SH-SY5Y (cell line): ENCODE measurements at regions not wholly inside any gene's neighbourhood (a gene's known extent, or its start where the extent isn't known, plus 50 kb on each side); places are given as distances from the start of the nearest gene placed in this dataset.

Experiments used
- GATA2 ChIP-seq: IDR thresholded peaks from 2 replicates; pipeline ENCODE4 v1.6.1; 2011; ENCODE audit warnings: mild to moderate bottlenecking, low read depth, low read length
- GATA3 ChIP-seq: IDR thresholded peaks from 2 replicates; pipeline ENCODE4 v1.6.1; 2011; ENCODE audit warnings: low read depth, mild to moderate bottlenecking, low read length, moderate library complexity

- no peak for TF ChIP-seq GATA3
- no peak for TF ChIP-seq GATA2
These were observed 614.5 kb downstream of the TMA16 start for GRCh38 chr4:164108971-164109370.

- TF ChIP-seq GATA2 (no peak), GATA3 (no peak)
These were observed 615.0 kb downstream of the TMA16 start for GRCh38 chr4:164109503-164109902.

- TF ChIP-seq GATA2, result no peak
- no peak for TF ChIP-seq GATA3
These were observed 620.7 kb downstream of the TMA16 start for GRCh38 chr4:164115236-164115635.

GRCh38 chr4:164116286-164116685 is 621.8 kb downstream of the TMA16 start:
- no peak for TF ChIP-seq GATA3
- TF ChIP-seq GATA2, result no peak

- TF ChIP-seq GATA3 (no peak), GATA2 (no peak)
These were observed 619.5 kb upstream of the SMIM31 start for GRCh38 chr4:164134388-164134787.

GRCh38 chr4:164136180-164136616 is 617.7 kb upstream of the SMIM31 start:
- TF ChIP-seq GATA2 (no peak), GATA3 (no peak)

- TF ChIP-seq GATA3, result no peak
- no peak for TF ChIP-seq GATA2
These were observed 615.4 kb upstream of the SMIM31 start for GRCh38 chr4:164138521-164138920.

GRCh38 chr4:164139291-164139690 is 614.6 kb upstream of the SMIM31 start:
- no peak for TF ChIP-seq GATA2
- TF ChIP-seq GATA3, result no peak

GRCh38 chr4:164154416-164154815 is 599.5 kb upstream of the SMIM31 start:
- no peak for TF ChIP-seq GATA2
- no peak for TF ChIP-seq GATA3

- TF ChIP-seq GATA2 (no peak), GATA3 (no peak)
These were observed 584.3 kb upstream of the SMIM31 start for GRCh38 chr4:164169591-164169990.

GRCh38 chr4:164177153-164177552 is 576.8 kb upstream of the SMIM31 start:
- TF ChIP-seq GATA2 (no peak), GATA3 (no peak)

GRCh38 chr4:164177753-164178152 is 576.2 kb upstream of the SMIM31 start:
- TF ChIP-seq GATA3, result no peak
- TF ChIP-seq GATA2, result no peak

- TF ChIP-seq GATA2, result no peak
- no peak for TF ChIP-seq GATA3
These were observed 565.7 kb upstream of the SMIM31 start for GRCh38 chr4:164188236-164188635.

GRCh38 chr4:164192844-164193243 is 561.1 kb upstream of the SMIM31 start:
- no peak for TF ChIP-seq GATA3
- TF ChIP-seq GATA2, result no peak

GRCh38 chr4:164193676-164194075 is 560.3 kb upstream of the SMIM31 start:
- TF ChIP-seq GATA3 (no peak), GATA2 (no peak)

GRCh38 chr4:164197556-164197955 is 556.4 kb upstream of the SMIM31 start:
- TF ChIP-seq GATA3, result no peak
- no peak for TF ChIP-seq GATA2

GRCh38 chr4:164203476-164203875 is 550.5 kb upstream of the SMIM31 start:
- TF ChIP-seq GATA2, result no peak
- TF ChIP-seq GATA3, result no peak

- no peak for TF ChIP-seq GATA2
These were observed 549.5 kb upstream of the SMIM31 start for GRCh38 chr4:164204434-164204833.

- TF ChIP-seq GATA2 (no peak), GATA3 (no peak)
These were observed 546.5 kb upstream of the SMIM31 start for GRCh38 chr4:164207460-164207859.
